Karpas-422 (cell line): ENCODE measurements at regions not wholly inside any gene's neighbourhood (a gene's known extent, or its start where the extent isn't known, plus 50 kb on each side); places are given as distances from the start of the nearest gene placed in this dataset.
A peak's percentile ranks its signal among the peaks of the same experiment; 100 is the strongest.

Source experiments
- DNase-seq: peaks from one replicate; pipeline ENCODE4 v3.0.0-alpha.2; 2015
- H2AFZ ChIP-seq: fragments of 200-600 bp; sonication (generic); 2 replicates; pipeline ENCODE4 v1.6.1; 2014; ENCODE audit warnings: antibody characterized with exemption, low read length, mixed read lengths
- H3K27ac ChIP-seq: fragments of 200-600 bp; sonication (generic); 2 replicates; pipeline ENCODE4 v1.5.1; 2014; ENCODE audit warnings: mild to moderate bottlenecking, low read length, moderate library complexity
- H3K27me3 ChIP-seq: fragments of 200-600 bp; sonication (generic); 2 replicates; pipeline ENCODE4 v1.6.1; 2014; ENCODE audit warnings: low read length, mixed read lengths
- H3K36me3 ChIP-seq: fragments of 200-600 bp; sonication (generic); 2 replicates; pipeline ENCODE4 v1.6.1; 2014; ENCODE audit warnings: low read length, mixed read lengths; ENCODE audit not compliant: insufficient read depth
- H3K4me1 ChIP-seq: fragments of 200-600 bp; sonication (generic); 2 replicates; pipeline ENCODE4 v1.6.1; 2014; ENCODE audit warnings: mild to moderate bottlenecking, low read length, mixed read lengths
- H3K4me2 ChIP-seq: fragments of 200-600 bp; sonication (generic); 2 replicates; pipeline ENCODE4 v1.6.1; 2014; ENCODE audit warnings: low read length, low read depth, mild to moderate bottlenecking; ENCODE audit not compliant: poor library complexity, severe bottlenecking
- H3K4me3 ChIP-seq: fragments of 200-600 bp; sonication (generic); 2 replicates; pipeline ENCODE4 v1.5.1; 2014; ENCODE audit warnings: mild to moderate bottlenecking, antibody characterized with exemption, low read length, mixed read lengths
- H3K79me2 ChIP-seq: fragments of 200-600 bp; sonication (generic); 2 replicates; pipeline ENCODE4 v1.6.1; 2014; ENCODE audit warnings: mild to moderate bottlenecking, low read length, mixed read lengths
- H3K9ac ChIP-seq: fragments of 200-600 bp; sonication (generic); 2 replicates; pipeline ENCODE4 v1.6.0; 2014; ENCODE audit warnings: low read length
- H3K9me2 ChIP-seq: fragments of 200-600 bp; sonication (generic), shearing (Covaris generic); replicated peaks from 2 replicates; pipeline ENCODE4 v1.6.0; 2014; ENCODE audit warnings: mild to moderate bottlenecking, low read length, moderate library complexity; ENCODE audit not compliant: insufficient read depth
- H3K9me3 ChIP-seq: fragments of 300-700, 200-600 bp; sonication (generic); 2 replicates; pipeline ENCODE4 v1.6.1; 2014; ENCODE audit warnings: low read length, mixed read lengths
- H4K20me1 ChIP-seq: fragments of 200-600 bp; sonication (generic); 2 replicates; pipeline ENCODE4 v1.6.1; 2014; ENCODE audit warnings: mild to moderate bottlenecking, antibody characterized with exemption, low read length, low read depth; ENCODE audit not compliant: insufficient read depth

GRCh38 chr18:78327643-78328042 lies 652.0 kb upstream of the SALL3 start:
- Histone ChIP-seq H3K36me3 (no peaks in the 10 kb centered on the region), H2AFZ (no peak overlapping the region), H3K9me2 (no peaks in the 10 kb centered on the region), H3K9ac (no peak overlapping the region), H3K4me2 (no peak overlapping the region), H3K4me3 (no peak overlapping the region), H3K9me3 (no peaks in the 10 kb centered on the region), H3K79me2 (no peaks in the 10 kb centered on the region), H3K27ac (no peak overlapping the region), H3K27me3 (0 out of 2 replicates have a peak, but pooled peaks cover 3% of the 10 kb centered on the region), H4K20me1 (no peaks in the 10 kb centered on the region), H3K4me1 (no peaks in the 10 kb centered on the region)
- no peak for DNase-seq

GRCh38 chr18:78330766-78331165 lies 648.9 kb upstream of the SALL3 start:
- Histone ChIP-seq H3K9me3 (no peaks in the 10 kb centered on the region), H3K9ac (no peak overlapping the region), H3K79me2 (no peaks in the 10 kb centered on the region), H3K4me3 (no peak overlapping the region), H3K27ac (no peak overlapping the region), H3K4me2 (no peak overlapping the region), H4K20me1 (no peaks in the 10 kb centered on the region), H3K36me3 (no peaks in the 10 kb centered on the region), H3K9me2 (no peaks in the 10 kb centered on the region), H2AFZ (no peak overlapping the region), H3K27me3 (0 out of 2 replicates have a peak, but pooled peaks cover 3% of the 10 kb centered on the region), H3K4me1 (no peaks in the 10 kb centered on the region)
- no peak for DNase-seq

- Histone ChIP-seq H3K4me3 (no peak overlapping the region), H3K9ac (no peak overlapping the region), H3K36me3 (no peaks in the 10 kb centered on the region), H3K79me2 (no peaks in the 10 kb centered on the region), H3K27me3 (no peaks in the 10 kb centered on the region), H3K9me2 (no peaks in the 10 kb centered on the region), H3K9me3 (no peaks in the 10 kb centered on the region), H3K27ac (no peak overlapping the region), H4K20me1 (no peaks in the 10 kb centered on the region), H3K4me2 (no peak overlapping the region), H2AFZ (no peak overlapping the region), H3K4me1 (no peaks in the 10 kb centered on the region)
- peak; percentile 21 for DNase-seq
Measured at GRCh38 chr18:78352910-78353309, 626.7 kb upstream of the SALL3 start.

- Histone ChIP-seq H3K79me2 (no peaks in the 10 kb centered on the region), H3K36me3 (no peaks in the 10 kb centered on the region), H3K27ac (no peak overlapping the region), H3K9me3 (no peaks in the 10 kb centered on the region), H3K9me2 (no peaks in the 10 kb centered on the region), H3K27me3 (no peaks in the 10 kb centered on the region), H2AFZ (no peak overlapping the region), H3K4me2 (no peak overlapping the region), H3K4me1 (no peaks in the 10 kb centered on the region), H3K9ac (no peak overlapping the region), H3K4me3 (no peak overlapping the region), H4K20me1 (no peaks in the 10 kb centered on the region)
- peak; percentile 22 for DNase-seq
Measured at GRCh38 chr18:78362198-78362597, 617.4 kb upstream of the SALL3 start.

GRCh38 chr18:78363556-78364387 lies 615.8 kb upstream of the SALL3 start:
- H3K79me2 ChIP-seq, result no peaks in the 10 kb centered on the region
- H3K4me2 ChIP-seq, result no peak overlapping the region
- H3K9me3 ChIP-seq, result peaks cover 1% of the 10 kb centered on the region; the same call in 1 of the 2 replicates
- H3K9ac ChIP-seq, result no peak overlapping the region
- H2AFZ ChIP-seq, result no peak overlapping the region
- no peaks in the 10 kb centered on the region for H4K20me1 ChIP-seq
- H3K4me1 ChIP-seq, result no peaks in the 10 kb centered on the region
- DNase-seq, result peak; percentile 17
- no peaks in the 10 kb centered on the region for H3K9me2 ChIP-seq
- no peaks in the 10 kb centered on the region for H3K36me3 ChIP-seq
- H3K27ac ChIP-seq, result no peak overlapping the region
- H3K27me3 ChIP-seq, result no peaks in the 10 kb centered on the region; the same call in 1 of the 2 replicates
- no peak overlapping the region for H3K4me3 ChIP-seq

- H3K27ac ChIP-seq, result no peak overlapping the region
- H3K36me3 ChIP-seq, result no peaks in the 10 kb centered on the region
- peak; percentile 10 for DNase-seq
- peaks cover 8% of the 10 kb centered on the region for H3K9me3 ChIP-seq
- no peak overlapping the region for H3K4me3 ChIP-seq
- H3K79me2 ChIP-seq, result no peaks in the 10 kb centered on the region
- no peak overlapping the region for H3K4me2 ChIP-seq
- H3K9ac ChIP-seq, result no peak overlapping the region
- H3K27me3 ChIP-seq, result no peaks in the 10 kb centered on the region; the same call in 1 of the 2 replicates
- H3K4me1 ChIP-seq, result no peaks in the 10 kb centered on the region
- H3K9me2 ChIP-seq, result no peaks in the 10 kb centered on the region
- no peaks in the 10 kb centered on the region for H4K20me1 ChIP-seq
- H2AFZ ChIP-seq, result no peak overlapping the region
Measured at GRCh38 chr18:78364388-78364960, 615.1 kb upstream of the SALL3 start.

- H3K4me1 ChIP-seq, result no peaks in the 10 kb centered on the region
- H3K9me3 ChIP-seq, result peaks cover 8% of the 10 kb centered on the region
- no peaks in the 10 kb centered on the region for H4K20me1 ChIP-seq
- no peaks in the 10 kb centered on the region for H3K36me3 ChIP-seq
- no peaks in the 10 kb centered on the region; the same call in 1 of the 2 replicates for H3K27me3 ChIP-seq
- H3K9me2 ChIP-seq, result no peaks in the 10 kb centered on the region
- H3K79me2 ChIP-seq, result no peaks in the 10 kb centered on the region
- H3K4me3 ChIP-seq, result no peak overlapping the region
- no peak overlapping the region for H3K27ac ChIP-seq
- DNase-seq, result peak; percentile 29
- no peak overlapping the region for H3K4me2 ChIP-seq
- no peak overlapping the region for H2AFZ ChIP-seq
- H3K9ac ChIP-seq, result no peak overlapping the region
Measured at GRCh38 chr18:78367996-78368395, 611.6 kb upstream of the SALL3 start.

GRCh38 chr18:78368726-78369125 lies 610.9 kb upstream of the SALL3 start:
- peaks cover 2% of the 10 kb centered on the region; the same call in 1 of the 2 replicates for H3K27me3 ChIP-seq
- H3K4me2 ChIP-seq, result no peak overlapping the region
- DNase-seq, result peak; percentile 6
- H4K20me1 ChIP-seq, result no peaks in the 10 kb centered on the region
- H3K4me1 ChIP-seq, result no peaks in the 10 kb centered on the region
- H3K36me3 ChIP-seq, result no peaks in the 10 kb centered on the region
- no peak overlapping the region for H3K4me3 ChIP-seq
- no peak overlapping the region for H3K9ac ChIP-seq
- no peak overlapping the region for H3K27ac ChIP-seq
- H2AFZ ChIP-seq, result no peak overlapping the region
- no peaks in the 10 kb centered on the region for H3K9me2 ChIP-seq
- peaks cover 14% of the 10 kb centered on the region for H3K9me3 ChIP-seq
- no peaks in the 10 kb centered on the region for H3K79me2 ChIP-seq
